Thyroid gland (tissue), 4 donors: ENCODE measurements at regions not wholly inside any gene's neighbourhood (a gene's known extent, or its start where the extent isn't known, plus 50 kb on each side); places are given as distances from the start of the nearest gene placed in this dataset.
A peak's percentile ranks its signal among the peaks of the same experiment; 100 is the strongest.

Experiments
- DNase-seq, 2 donors: peaks; one replicate each; pipeline ENCODE4 v3.0.0-alpha.2; 2019
- H3K27ac ChIP-seq, 3 donors: fragments of 200-600 bp; sonication (generic); 1 replicate in 2 of 3; 2 replicates in 1 of 3; pipeline ENCODE4 v1.5.1; 2016 to 2019; ENCODE audit warnings: mild to moderate bottlenecking in 1 of 3, moderate library complexity in 1 of 3
- H3K27me3 ChIP-seq: fragments of 200-600 bp; sonication (generic); one replicate; pipeline ENCODE4 v1.5.1; 2019
- H3K36me3 ChIP-seq, 2 donors: fragments of 200-600 bp; sonication (generic); one replicate each; pipeline ENCODE4 v1.5.1; 2016 to 2019
- H3K4me1 ChIP-seq, 2 donors: fragments of 200-600 bp; sonication (generic); one replicate each; pipeline ENCODE4 v1.5.1; 2017 to 2019
- H3K4me3 ChIP-seq, 3 donors: fragments of 200-600 bp; sonication (generic); replicated peaks in 1 of 3; 1 replicate in 2 of 3; 2 replicates in 1 of 3; pipeline ENCODE4 v1.5.1; 2016; ENCODE audit warnings: mild to moderate bottlenecking in 1 of 3
- H3K9me3 ChIP-seq: fragments of 200-600 bp; sonication (generic); one replicate; pipeline ENCODE4 v1.5.1; 2017
- CTCF ChIP-seq, 6 experiments: fragments of 200-600 bp in 3 of 6; fragments of 450-650 bp in 3 of 6; sonication (generic) in 3 of 6; IDR thresholded peaks; one replicate each; pipeline ENCODE4 v1.5.1; 2016 to 2019; ENCODE audit warnings: antibody characterized with exemption in 6 of 6, mild to moderate bottlenecking in 2 of 6, inconsistent platforms in 1 of 6, moderate library complexity in 1 of 6
- POLR2A ChIP-seq, 2 donors: fragments of 450-650 bp; IDR thresholded peaks; one replicate each; pipeline ENCODE4 v1.6.1; 2017; ENCODE audit warnings: antibody characterized with exemption in 2 of 2, mild to moderate bottlenecking in 2 of 2, moderate library complexity in 1 of 2
- WGBS, 2 donors: methylation state at CpG; one replicate each; pipeline ENCODE4 v1.1.5; 2017; 5-methylcytosine and 5-hydroxymethylcytosine counted together
- intact Hi-C: fragments of 100-400 bp; cut with DNase I; formaldehyde crosslinking; loops from one replicate; pipeline ENCODE4 v1.15.1; 2023

GRCh38 chr9:129383561-129384490 lies 205.8 kb upstream of the IER5L start:
- peak; percentile 83 to 87 for DNase-seq
- H3K4me3 ChIP-seq = peak overlapping the region in 2 of 3 donors; percentile 8 to 27
- WGBS, 2 donors = 16 to 20% methylated on average over 30 to 49 of the region's 65 CpGs
- H3K27me3 ChIP-seq = no peaks in the 10 kb centered on the region
- H3K4me1 ChIP-seq = peaks cover 19 to 30% of the 10 kb centered on the region in 2 donors
- intact Hi-C loops = no loop called here
- peak overlapping the region; percentile 90 to 98 (median 98) for H3K27ac ChIP-seq
- H3K36me3 ChIP-seq = no peaks in the 10 kb centered on the region
- peak in 1 of 2 donors; percentile 50 for TF ChIP-seq POLR2A (IDR thresholded peaks at IDR 0.05)
- TF ChIP-seq CTCF (IDR thresholded peaks at IDR 0.05) = peak in 2 of 6 experiments; percentile 29 to 31
- no peaks in the 10 kb centered on the region for H3K9me3 ChIP-seq

GRCh38 chr9:129383019-129383560 lies 205.0 kb upstream of the IER5L start:
- H3K27ac ChIP-seq = peak overlapping the region; percentile 90 to 98 (median 98)
- no peaks in the 10 kb centered on the region for H3K27me3 ChIP-seq
- DNase-seq = peak; percentile 95 to 96
- H3K9me3 ChIP-seq = no peaks in the 10 kb centered on the region
- peak; percentile 38 to 66 for TF ChIP-seq POLR2A (IDR thresholded peaks at IDR 0.05)
- TF ChIP-seq CTCF (IDR thresholded peaks at IDR 0.05) = peak in 1 of 6 experiments; percentile 2
- H3K36me3 ChIP-seq = no peaks in the 10 kb centered on the region
- peaks cover 19 to 30% of the 10 kb centered on the region in 2 donors for H3K4me1 ChIP-seq
- H3K4me3 ChIP-seq = peak overlapping the region in 2 of 3 donors; percentile 8 to 27
- intact Hi-C loops = no loop called here
- WGBS, 2 donors = 2% methylated on average over 8 of the region's 29 CpGs; no CpG with 5 or more reads in 1 of the 2 donors

- DNase-seq = peak; percentile 81 to 89
- TF ChIP-seq CTCF (IDR thresholded peaks at IDR 0.05) (no peak), POLR2A (IDR thresholded peaks at IDR 0.05) (no peak)
- 42 to 89% methylated on average over 2 to 3 of the region's 5 CpGs for WGBS, 2 donors
- H3K4me3 ChIP-seq = no peak overlapping the region
- peak overlapping the region; percentile 90 to 98 (median 98) for H3K27ac ChIP-seq
- intact Hi-C loops = no loop called here
- no peaks in the 10 kb centered on the region for H3K9me3 ChIP-seq
- peaks cover 19 to 30% of the 10 kb centered on the region in 2 donors for H3K4me1 ChIP-seq
- no peaks in the 10 kb centered on the region for H3K36me3 ChIP-seq
- no peaks in the 10 kb centered on the region for H3K27me3 ChIP-seq
Observed at GRCh38 chr9:129382281-129383018, 204.4 kb upstream of the IER5L start.

- 84 to 91% methylated on average over 11 to 12 of the region's 12 CpGs for WGBS, 2 donors
- H3K27ac ChIP-seq = peak overlapping the region; percentile 90 to 98 (median 98)
- intact Hi-C loops = no loop called here
- H3K9me3 ChIP-seq = no peaks in the 10 kb centered on the region
- no peak overlapping the region for H3K4me3 ChIP-seq
- no peaks in the 10 kb centered on the region for H3K36me3 ChIP-seq
- H3K27me3 ChIP-seq = no peaks in the 10 kb centered on the region
- no peak for TF ChIP-seq POLR2A (IDR thresholded peaks at IDR 0.05)
- no peak for TF ChIP-seq CTCF (IDR thresholded peaks at IDR 0.05)
- peaks cover 19 to 30% of the 10 kb centered on the region in 2 donors for H3K4me1 ChIP-seq
- peak; percentile 20 to 27 for DNase-seq
Observed at GRCh38 chr9:129381481-129381957, 203.5 kb upstream of the IER5L start.
